Brain microvascular endothelial cell (primary cell): ENCODE measurements at regions not wholly inside any gene's neighbourhood (a gene's known extent, or its start where the extent isn't known, plus 50 kb on each side); places are given as distances from the start of the nearest gene placed in this dataset.

Source experiments
- DNase-seq: peaks from one replicate; pipeline ENCODE4 v3.0.0-alpha.2; 2020
- H3K27ac ChIP-seq: fragments of 250-450 bp; sonication (Bioruptor Pico); 2 replicates; pipeline ENCODE4 v1.5.1; 2020; ENCODE audit warnings: mild to moderate bottlenecking, moderate library complexity
- H3K27me3 ChIP-seq: fragments of 250-450 bp; sonication (Bioruptor Pico); replicated peaks from 2 replicates; pipeline ENCODE4 v1.5.1; 2020; ENCODE audit warnings: mild to moderate bottlenecking
- H3K36me3 ChIP-seq: fragments of 250-450 bp; sonication (Bioruptor Pico); replicated peaks from 2 replicates; pipeline ENCODE4 v1.5.1; 2020; ENCODE audit warnings: mild to moderate bottlenecking
- H3K4me3 ChIP-seq: 2 replicates; pipeline ENCODE4 v1.5.1; 2011; ENCODE audit warnings: low read depth, mild to moderate bottlenecking, control low read depth, low read length, moderate library complexity
- in situ Hi-C: cut with HindIII; loops from 2 replicates; pipeline ENCODE4 v1.10.0; 2017; ENCODE audit warnings: low sequenced_read_pairs, low pct_ligation_motif_present
- TF ChIP-seq, protein P1 (sequence below): IDR thresholded peaks from 2 replicates; pipeline ENCODE4 v1.5.1; 2011; ENCODE audit warnings: low read depth, mild to moderate bottlenecking, moderate library complexity, low read length, control low read depth, inconsistent platforms; ENCODE audit errors: missing control alignments

DNA sequence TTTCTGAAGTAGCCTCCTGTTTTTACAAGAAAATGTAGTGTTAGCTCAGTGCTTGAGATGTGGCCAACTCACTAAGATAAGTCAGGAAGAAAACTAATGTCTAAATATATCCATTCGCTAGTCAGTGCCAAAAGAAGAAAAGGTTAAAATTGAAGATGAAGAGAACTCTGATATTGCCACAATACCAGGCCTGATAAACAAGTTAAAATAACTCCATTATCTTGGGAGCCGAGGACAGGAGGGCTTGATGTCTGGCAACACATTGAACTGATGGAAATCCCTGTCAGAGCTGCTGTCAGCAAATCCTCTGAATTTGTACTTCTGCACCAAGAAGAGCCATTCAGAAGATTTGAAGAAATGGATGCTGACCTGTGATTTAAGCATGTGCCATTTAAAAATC, 103.4 kb downstream of the LRRC70 start:
- in situ Hi-C loops, result no loop called here
- H3K27me3 ChIP-seq, result no peaks in the 10 kb centered on the region
- no peaks in the 10 kb centered on the region for H3K36me3 ChIP-seq
- DNase-seq, result no peak
- no peak overlapping the region for H3K27ac ChIP-seq
- H3K4me3 ChIP-seq, result no peak overlapping the region
- TF ChIP-seq, protein P1, sequence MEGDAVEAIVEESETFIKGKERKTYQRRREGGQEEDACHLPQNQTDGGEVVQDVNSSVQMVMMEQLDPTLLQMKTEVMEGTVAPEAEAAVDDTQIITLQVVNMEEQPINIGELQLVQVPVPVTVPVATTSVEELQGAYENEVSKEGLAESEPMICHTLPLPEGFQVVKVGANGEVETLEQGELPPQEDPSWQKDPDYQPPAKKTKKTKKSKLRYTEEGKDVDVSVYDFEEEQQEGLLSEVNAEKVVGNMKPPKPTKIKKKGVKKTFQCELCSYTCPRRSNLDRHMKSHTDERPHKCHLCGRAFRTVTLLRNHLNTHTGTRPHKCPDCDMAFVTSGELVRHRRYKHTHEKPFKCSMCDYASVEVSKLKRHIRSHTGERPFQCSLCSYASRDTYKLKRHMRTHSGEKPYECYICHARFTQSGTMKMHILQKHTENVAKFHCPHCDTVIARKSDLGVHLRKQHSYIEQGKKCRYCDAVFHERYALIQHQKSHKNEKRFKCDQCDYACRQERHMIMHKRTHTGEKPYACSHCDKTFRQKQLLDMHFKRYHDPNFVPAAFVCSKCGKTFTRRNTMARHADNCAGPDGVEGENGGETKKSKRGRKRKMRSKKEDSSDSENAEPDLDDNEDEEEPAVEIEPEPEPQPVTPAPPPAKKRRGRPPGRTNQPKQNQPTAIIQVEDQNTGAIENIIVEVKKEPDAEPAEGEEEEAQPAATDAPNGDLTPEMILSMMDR, result no peak

DNA sequence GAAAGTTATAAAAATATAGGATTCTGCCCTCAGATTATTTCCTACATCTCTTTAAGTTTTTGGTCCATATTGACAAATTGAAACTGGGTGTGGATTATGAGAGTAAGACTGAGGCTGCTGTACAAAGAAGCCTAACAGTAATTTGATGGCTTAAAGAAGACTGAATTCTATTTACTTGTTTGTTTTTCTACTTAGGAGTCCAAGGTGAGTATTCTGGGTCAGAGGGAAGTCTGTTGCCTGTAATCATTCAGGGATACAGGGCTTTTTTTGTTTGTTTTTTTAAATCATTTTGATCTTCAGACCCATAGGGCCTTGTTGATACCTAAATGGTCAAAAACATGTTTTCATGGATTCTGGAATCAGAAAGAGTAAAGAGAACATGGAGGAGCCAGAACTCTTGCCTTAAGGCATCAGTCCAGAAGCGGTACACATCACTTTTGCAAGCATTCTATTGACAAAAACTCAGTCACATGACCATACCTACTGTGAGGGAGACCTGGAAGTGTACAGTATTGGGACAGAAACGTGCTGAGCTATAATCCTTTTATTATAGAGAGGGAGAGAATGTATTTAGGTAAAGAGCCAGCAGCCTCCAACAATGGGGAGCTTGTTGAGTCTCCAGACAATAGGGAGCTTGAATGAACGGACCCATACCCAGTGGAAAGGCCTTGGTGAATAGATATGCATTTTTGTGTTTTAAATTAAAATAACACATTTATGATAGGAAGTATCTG, 102.7 kb downstream of the LRRC70 start:
- H3K4me3 ChIP-seq, result no peak overlapping the region
- H3K27ac ChIP-seq, result no peak overlapping the region
- no peak for DNase-seq
- TF ChIP-seq, protein P1, result no peak
- no peaks in the 10 kb centered on the region for H3K27me3 ChIP-seq
- in situ Hi-C loops, result no loop called here
- H3K36me3 ChIP-seq, result no peaks in the 10 kb centered on the region

DNA sequence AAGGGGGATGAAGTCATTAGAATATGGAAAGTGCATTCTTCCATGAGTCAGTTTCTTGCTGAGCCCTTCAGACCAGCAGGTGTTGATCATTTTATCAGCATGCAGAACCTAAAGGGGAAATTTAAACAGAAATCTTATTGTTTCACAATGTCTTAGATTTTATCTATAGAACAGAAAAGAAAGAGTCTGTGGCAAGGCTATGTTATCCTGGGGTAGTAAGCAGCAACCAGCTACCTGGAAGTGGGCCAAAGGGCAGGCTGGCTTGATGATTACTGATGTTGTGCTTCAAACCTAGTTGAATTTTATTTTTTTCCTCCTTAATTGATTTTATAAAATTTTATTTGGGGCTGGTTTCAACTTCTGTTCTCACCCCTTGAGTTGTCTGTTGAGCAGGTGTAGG, 101.5 kb downstream of the LRRC70 start:
- no peak overlapping the region for H3K27ac ChIP-seq
- in situ Hi-C loops, result no loop called here
- DNase-seq, result no peak
- H3K36me3 ChIP-seq, result no peaks in the 10 kb centered on the region
- H3K27me3 ChIP-seq, result no peaks in the 10 kb centered on the region
- H3K4me3 ChIP-seq, result no peak overlapping the region
- TF ChIP-seq, protein P1, result no peak
